H9 (cell line): ENCODE measurements at regions not wholly inside any gene's neighbourhood (a gene's known extent, or its start where the extent isn't known, plus 50 kb on each side); places are given as distances from the start of the nearest gene placed in this dataset.
A peak's percentile ranks its signal among the peaks of the same experiment; 100 is the strongest.

Experiments
- DNase-seq: peaks from one replicate; pipeline ENCODE4 v3.0.0-alpha.2; 2017
- H2AFZ ChIP-seq: one replicate; pipeline ENCODE4 v1.6.1; 2013; ENCODE audit warnings: mild to moderate bottlenecking, low read length, control low read depth, moderate library complexity
- H2AK5ac ChIP-seq: 2 replicates; pipeline ENCODE4 v1.6.1; 2013; ENCODE audit warnings: low read length, control low read depth, mixed read lengths; ENCODE audit not compliant: insufficient read length
- H2BK120ac ChIP-seq: one replicate; pipeline ENCODE4 v1.6.1; 2013; ENCODE audit warnings: low read depth, mild to moderate bottlenecking, low read length, control low read depth, inconsistent platforms; ENCODE audit not compliant: poor library complexity, severe bottlenecking
- H2BK12ac ChIP-seq: 2 replicates; pipeline ENCODE4 v1.6.1; 2013; ENCODE audit warnings: low read length, control low read depth, mixed read lengths, low read depth; ENCODE audit not compliant: insufficient read length
- H2BK15ac ChIP-seq: 2 replicates; pipeline ENCODE4 v1.6.1; 2013; ENCODE audit warnings: low read depth, low read length, control low read depth
- H2BK20ac ChIP-seq: one replicate; pipeline ENCODE4 v1.6.1; 2013; ENCODE audit warnings: low read depth, mild to moderate bottlenecking, low read length, control low read depth, inconsistent platforms; ENCODE audit not compliant: poor library complexity, severe bottlenecking
- H2BK5ac ChIP-seq: 2 replicates; pipeline ENCODE4 v1.6.1; 2013; ENCODE audit warnings: low read length, control low read depth, mixed read lengths; ENCODE audit not compliant: insufficient read length
- H3K14ac ChIP-seq: 2 replicates; pipeline ENCODE4 v1.6.1; 2013; ENCODE audit warnings: low read length, control low read depth; ENCODE audit not compliant: insufficient read depth
- H3K18ac ChIP-seq: 2 replicates; pipeline ENCODE4 v1.6.1; 2013; ENCODE audit warnings: low read depth, mild to moderate bottlenecking, mixed read lengths, low read length, control low read depth; ENCODE audit not compliant: insufficient read length
- H3K23ac ChIP-seq: 2 replicates; pipeline ENCODE4 v1.6.1; 2013; ENCODE audit warnings: low read length, control low read depth, mixed read lengths, low read depth; ENCODE audit not compliant: insufficient read length
- H3K23me2 ChIP-seq: 2 replicates; pipeline ENCODE4 v1.6.1; 2013; ENCODE audit warnings: low read depth, mild to moderate bottlenecking, mixed read lengths, low read length, control low read depth; ENCODE audit not compliant: insufficient read length, poor library complexity, severe bottlenecking
- H3K27ac ChIP-seq: 2 replicates; pipeline ENCODE4 v1.5.1; 2013; ENCODE audit warnings: low read length, control low read depth, mixed read lengths, low read depth; ENCODE audit not compliant: insufficient read length
- H3K27me3 ChIP-seq: 2 replicates; pipeline ENCODE4 v1.6.1; 2013; ENCODE audit warnings: low read length, control low read depth, inconsistent platforms; ENCODE audit not compliant: insufficient read depth
- H3K4ac ChIP-seq: 2 replicates; pipeline ENCODE4 v1.6.1; 2013; ENCODE audit warnings: low read depth, mild to moderate bottlenecking, control low read depth, inconsistent platforms, low read length, moderate library complexity
- H3K4me1 ChIP-seq: 2 replicates; pipeline ENCODE4 v1.6.1; 2013; ENCODE audit warnings: low read length, control low read depth, inconsistent platforms; ENCODE audit not compliant: insufficient read depth
- H3K4me2 ChIP-seq: 2 replicates; pipeline ENCODE4 v1.6.1; 2013; ENCODE audit warnings: low read length, control low read depth, mixed read lengths; ENCODE audit not compliant: insufficient read length, insufficient read depth
- H3K56ac ChIP-seq: 2 replicates; pipeline ENCODE4 v1.6.1; 2013; ENCODE audit warnings: low read depth, mild to moderate bottlenecking, mixed read lengths, low read length, control low read depth; ENCODE audit not compliant: insufficient read length
- H3K79me1 ChIP-seq: 2 replicates; pipeline ENCODE4 v1.6.1; 2013; ENCODE audit warnings: low read depth, mild to moderate bottlenecking, moderate library complexity, low read length, control low read depth, inconsistent platforms; ENCODE audit not compliant: insufficient read depth, poor library complexity, severe bottlenecking
- H3K79me2 ChIP-seq: 2 replicates; pipeline ENCODE4 v1.6.1; 2013; ENCODE audit warnings: low read length, control low read depth, inconsistent platforms; ENCODE audit not compliant: insufficient read depth
- H3K9ac ChIP-seq: 2 replicates; pipeline ENCODE4 v1.6.1; 2013; ENCODE audit warnings: low read length, control low read depth, mixed read lengths; ENCODE audit not compliant: insufficient read length; ENCODE audit errors: extremely low read depth
- H3K9me3 ChIP-seq: one replicate; pipeline ENCODE4 v1.6.1; 2013; ENCODE audit warnings: low read depth, low read length, inconsistent platforms; ENCODE audit not compliant: control insufficient read depth
- H3T11ph ChIP-seq: one replicate; pipeline ENCODE4 v1.6.1; 2013; ENCODE audit warnings: mild to moderate bottlenecking, low read length, control low read depth, inconsistent platforms
- H4K20me1 ChIP-seq: one replicate; pipeline ENCODE4 v1.6.1; 2013; ENCODE audit not compliant: control insufficient read depth, insufficient read length, insufficient read depth
- H4K5ac ChIP-seq: 2 replicates; pipeline ENCODE4 v1.6.1; 2013; ENCODE audit warnings: low read depth, mild to moderate bottlenecking, mixed read lengths, low read length, control low read depth; ENCODE audit not compliant: insufficient read length
- H4K8ac ChIP-seq: replicated peaks from 2 replicates; pipeline ENCODE4 v1.6.1; 2013; ENCODE audit warnings: low read length, control low read depth, mixed read lengths, low read depth; ENCODE audit not compliant: insufficient read length
- H4K91ac ChIP-seq: 2 replicates; pipeline ENCODE4 v1.6.1; 2013; ENCODE audit warnings: low read depth, mild to moderate bottlenecking, moderate library complexity, mixed read lengths, low read length, control low read depth; ENCODE audit not compliant: insufficient read length
- H3K27ac Mint-ChIP-seq, 3 experiments: 2 replicates in 2 of 3; 3 replicates in 1 of 3; pipeline ENCODE4 v1.8.0; 2020 to 2021; ENCODE audit warnings: mixed read lengths in 3 of 3, mild to moderate bottlenecking in 1 of 3, moderate library complexity in 1 of 3
- H3K27me3 Mint-ChIP-seq: 2 replicates; pipeline ENCODE4 v1.8.0; 2021; ENCODE audit warnings: low read depth, mild to moderate bottlenecking, moderate library complexity, mixed read lengths
- H3K36me3 Mint-ChIP-seq, 3 experiments: 2 replicates in 2 of 3; 3 replicates in 1 of 3; pipeline ENCODE4 v1.8.0; 2020 to 2021; ENCODE audit warnings: low read depth in 3 of 3, mixed read lengths in 3 of 3; ENCODE audit not compliant: insufficient read depth in 1 of 3
- H3K4me1 Mint-ChIP-seq, 2 experiments: 2 replicates each; pipeline ENCODE4 v1.8.0; 2020; ENCODE audit warnings: mixed read lengths in 2 of 2
- H3K4me3 Mint-ChIP-seq, 2 experiments: 2 replicates in 1 of 2; 3 replicates in 1 of 2; pipeline ENCODE4 v1.8.0; 2020 to 2021; ENCODE audit warnings: mild to moderate bottlenecking in 2 of 2, mixed read lengths in 2 of 2, moderate library complexity in 1 of 2
- H3K9me3 Mint-ChIP-seq, 2 experiments: 2 replicates in 1 of 2; 3 replicates in 1 of 2; pipeline ENCODE4 v1.8.0; 2020; ENCODE audit warnings: mild to moderate bottlenecking in 2 of 2, mixed read lengths in 2 of 2, moderate library complexity in 1 of 2
- CTCF ChIP-seq: fragments of 200-600 bp; sonication (generic); conservative IDR thresholded peaks from 3 replicates; pipeline ENCODE4 v1.8.0; 2021; ENCODE audit warnings: antibody characterized with exemption, mild to moderate bottlenecking
- WGBS: extraction: QIAGEN DNeasy Blood & Tissue Kit; methylation state at CpG from one replicate; pipeline ENCODE4 v1.1.7; 2013; ENCODE audit warnings: missing lambda C conversion rate, low lambda C conversion rate, mixed read lengths; ENCODE audit not compliant: insufficient read length; ENCODE audit errors: extremely low coverage; 5-methylcytosine and 5-hydroxymethylcytosine counted together

GRCh38 chr6:98039443-98039842 lies 756.4 kb upstream of the MMS22L start:
- peak overlapping the region; percentile 83 to 100 (median 96); a peak in 6 of 7 replicates for H3K27ac Mint-ChIP-seq
- no peak overlapping the region for H4K8ac ChIP-seq
- peak overlapping the region; percentile 8 for H2BK12ac ChIP-seq
- H2BK5ac ChIP-seq: peak overlapping the region; percentile 88
- no peaks in the 10 kb centered on the region for H3K36me3 Mint-ChIP-seq
- no peak overlapping the region for H3K4ac ChIP-seq
- H3K4me2 ChIP-seq: peak overlapping the region; percentile 55
- no peaks in the 10 kb centered on the region for H3K79me2 ChIP-seq
- H3K56ac ChIP-seq: no peak overlapping the region
- no peak overlapping the region for H3K14ac ChIP-seq
- no peaks in the 10 kb centered on the region for H3K79me1 ChIP-seq
- H3K4me3 Mint-ChIP-seq: peak overlapping the region; percentile 21 to 74
- no peak overlapping the region for H2BK15ac ChIP-seq
- no CpG with 5 or more reads among the region's 5 CpGs for WGBS
- H4K20me1 ChIP-seq: no peaks in the 10 kb centered on the region
- no peak for TF ChIP-seq CTCF
- peak; percentile 63 for DNase-seq
- H3K27me3 Mint-ChIP-seq: no peaks in the 10 kb centered on the region
- no peak overlapping the region for H3K23ac ChIP-seq
- no peaks in the 10 kb centered on the region for H3K23me2 ChIP-seq
- peaks cover 70 to 71% of the 10 kb centered on the region in 2 experiments for H3K4me1 Mint-ChIP-seq
- no peaks in the 10 kb centered on the region for H3K27me3 ChIP-seq
- H2BK20ac ChIP-seq: no peak overlapping the region
- peak overlapping the region; percentile 28 for H3K9ac ChIP-seq
- no peak overlapping the region for H2AK5ac ChIP-seq
- peak overlapping the region; percentile 61 for H3K18ac ChIP-seq
- no peaks in the 10 kb centered on the region for H3K9me3 Mint-ChIP-seq
- peaks cover 19% of the 10 kb centered on the region for H3K4me1 ChIP-seq
- no peak overlapping the region for H2BK120ac ChIP-seq
- H3T11ph ChIP-seq: no peak overlapping the region
- H4K91ac ChIP-seq: no peak overlapping the region
- peak overlapping the region; percentile 97 for H3K27ac ChIP-seq
- no peak overlapping the region for H2AFZ ChIP-seq
- no peaks in the 10 kb centered on the region for H3K9me3 ChIP-seq
- H4K5ac ChIP-seq: no peak overlapping the region
